HG02973 (cell line): ENCODE measurements at regions not wholly inside any gene's neighbourhood (a gene's known extent, or its start where the extent isn't known, plus 50 kb on each side); places are given as distances from the start of the nearest gene placed in this dataset.

Experiments
- ATAC-seq: cut with Tn5 transposase; IDR thresholded peaks from one replicate; pipeline ENCODE4 v1.9.1; 2021; ENCODE audit warnings: moderate library complexity; ENCODE audit not compliant: unreplicated experiment

GRCh38 chr5:171676286-171676944 lies 109.2 kb upstream of the SMIM23 start:
- ATAC-seq: no peak

DNA sequence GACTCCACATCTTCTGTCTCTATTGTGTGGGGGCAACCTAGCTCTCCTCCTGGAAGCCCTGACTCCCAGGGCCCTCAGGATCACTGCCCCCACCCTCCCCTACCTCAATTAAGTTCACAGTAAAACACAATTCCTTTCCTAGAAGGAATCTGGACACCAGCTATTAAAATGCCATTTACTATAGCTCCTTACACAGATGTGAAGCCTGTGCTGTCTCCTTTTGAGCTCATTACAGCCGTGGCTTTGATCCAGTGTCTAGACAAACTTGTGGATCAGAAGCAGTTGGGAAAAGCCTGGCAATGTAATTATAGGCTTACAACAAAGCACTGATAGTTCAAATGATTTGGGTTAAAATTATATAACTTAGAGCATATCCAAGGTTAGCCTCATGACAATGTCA lies 107.0 kb upstream of the SMIM23 start:
- no peak for ATAC-seq

DNA sequence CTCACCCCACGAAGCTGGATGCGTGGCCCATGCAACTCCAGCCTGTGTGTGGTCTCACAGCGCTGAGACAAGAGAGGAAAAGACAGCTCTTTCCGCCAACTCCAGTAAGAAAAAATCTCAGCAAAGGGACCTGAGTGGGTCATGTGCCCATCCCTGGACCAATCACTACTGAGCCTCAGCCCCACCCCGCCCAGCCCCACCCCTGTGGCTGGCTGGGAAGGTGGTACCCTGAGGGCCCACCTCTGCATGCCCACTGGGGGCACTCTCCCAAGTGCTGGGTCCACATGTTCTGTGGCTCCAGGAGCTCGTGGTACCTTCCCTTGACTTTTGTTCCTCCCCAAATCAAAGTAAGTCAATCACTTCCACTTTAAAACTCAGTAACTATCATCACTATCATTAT lies 105.1 kb upstream of the SMIM23 start:
- ATAC-seq: no peak

GRCh38 chr5:171681061-171681460 lies 104.6 kb upstream of the SMIM23 start:
- no peak for ATAC-seq

DNA sequence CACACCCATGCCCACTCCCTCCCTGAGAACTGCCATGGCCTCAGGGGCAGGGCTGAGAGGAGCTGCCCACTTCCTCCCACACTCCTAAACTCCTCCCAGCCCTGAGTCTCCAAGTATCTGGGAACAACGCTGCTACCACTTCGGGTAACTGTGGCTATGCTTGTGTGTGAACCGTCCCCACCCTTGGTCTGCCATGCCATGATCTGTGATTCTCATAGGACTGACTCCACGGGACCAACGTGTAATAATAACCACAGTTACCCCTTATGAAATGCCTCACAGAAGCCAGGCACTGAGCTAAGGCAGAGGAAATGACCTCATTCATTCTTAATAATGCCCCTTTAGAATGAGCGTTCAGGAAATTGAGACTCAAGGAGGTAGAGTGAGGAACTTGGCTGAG lies 103.9 kb upstream of the SMIM23 start:
- ATAC-seq: no peak

GRCh38 chr5:171682801-171683200 lies 102.8 kb upstream of the SMIM23 start:
- ATAC-seq: no peak

DNA sequence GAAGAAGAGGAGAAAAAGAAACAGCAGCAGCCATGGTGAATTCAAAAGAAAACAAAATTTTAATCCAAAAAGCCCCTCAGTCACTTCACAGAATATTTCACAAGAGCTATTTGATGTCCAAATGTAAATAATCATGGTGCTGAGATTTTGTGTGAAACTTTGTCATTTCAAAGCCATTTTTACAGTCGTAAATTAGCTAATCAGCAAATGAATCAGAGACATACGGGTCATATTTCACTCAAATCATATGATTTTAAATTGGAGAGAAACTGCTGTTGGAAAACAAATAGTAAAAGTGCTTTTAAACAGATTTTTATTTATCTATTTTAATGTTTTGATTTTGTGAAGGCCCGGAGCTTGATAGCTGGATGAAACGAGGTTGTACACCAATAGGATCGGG lies 101.4 kb upstream of the SMIM23 start:
- ATAC-seq: no peak

GRCh38 chr5:171688696-171689495 lies 96.7 kb upstream of the SMIM23 start:
- ATAC-seq: no peak

- no peak for ATAC-seq
Measured at GRCh38 chr5:171689853-171690417, 95.7 kb upstream of the SMIM23 start.

- no peak for ATAC-seq
Measured at GRCh38 chr5:171692107-171692506, 93.5 kb upstream of the SMIM23 start.

GRCh38 chr5:171692936-171693335 lies 92.7 kb upstream of the SMIM23 start:
- no peak for ATAC-seq

- ATAC-seq: no peak
Measured at GRCh38 chr5:171693412-171693811, 92.2 kb upstream of the SMIM23 start.

GRCh38 chr5:171695804-171696203 lies 89.8 kb upstream of the SMIM23 start:
- no peak for ATAC-seq

DNA sequence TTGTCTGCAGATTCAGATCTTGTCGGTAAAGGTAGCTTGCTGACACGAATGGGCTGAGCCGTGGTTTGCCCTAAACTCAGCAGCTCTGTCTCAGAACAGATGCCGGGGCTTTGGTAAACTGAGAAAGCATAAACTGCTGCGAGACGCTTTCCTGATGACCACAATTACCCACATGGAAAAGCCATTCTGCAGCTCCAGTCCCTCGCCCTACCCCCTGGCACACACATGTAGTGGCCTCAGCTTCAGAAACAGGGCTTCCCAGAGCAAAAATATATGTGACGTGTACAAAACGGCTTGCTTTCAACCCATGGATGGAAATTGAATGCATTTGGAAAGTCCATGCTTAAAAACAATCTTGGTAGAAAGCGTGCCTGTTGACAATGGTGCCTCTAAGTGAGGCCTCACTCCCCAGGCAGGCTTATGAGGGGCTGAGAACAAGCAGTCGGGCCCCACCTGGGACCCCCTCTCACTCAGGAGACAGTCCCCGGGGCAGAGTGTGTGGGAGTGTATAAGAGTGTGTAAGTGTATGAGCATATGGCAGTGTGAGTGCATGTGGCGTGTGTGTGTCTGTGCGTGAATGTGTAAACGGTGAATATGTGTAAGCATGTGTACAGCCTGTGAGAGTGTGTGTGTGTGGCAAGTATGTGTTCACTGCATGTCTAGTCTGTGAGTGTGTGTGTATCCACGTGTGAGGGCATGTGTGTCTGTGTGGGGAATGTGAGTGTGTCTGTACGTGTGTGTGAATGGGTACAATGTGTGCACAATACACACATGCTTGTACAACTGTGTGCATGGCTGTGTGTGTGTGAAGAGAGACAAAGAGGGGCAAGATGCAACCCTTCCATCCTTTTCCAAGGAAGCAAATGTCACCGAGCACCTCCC lies 88.2 kb upstream of the SMIM23 start:
- ATAC-seq: no peak

- ATAC-seq: no peak
Measured at GRCh38 chr5:171700318-171700912, 85.2 kb upstream of the SMIM23 start.

GRCh38 chr5:171701100-171701541 lies 84.5 kb upstream of the SMIM23 start:
- ATAC-seq: no peak

- ATAC-seq: no peak
Measured at GRCh38 chr5:171702135-171702770, 83.4 kb upstream of the SMIM23 start.

DNA sequence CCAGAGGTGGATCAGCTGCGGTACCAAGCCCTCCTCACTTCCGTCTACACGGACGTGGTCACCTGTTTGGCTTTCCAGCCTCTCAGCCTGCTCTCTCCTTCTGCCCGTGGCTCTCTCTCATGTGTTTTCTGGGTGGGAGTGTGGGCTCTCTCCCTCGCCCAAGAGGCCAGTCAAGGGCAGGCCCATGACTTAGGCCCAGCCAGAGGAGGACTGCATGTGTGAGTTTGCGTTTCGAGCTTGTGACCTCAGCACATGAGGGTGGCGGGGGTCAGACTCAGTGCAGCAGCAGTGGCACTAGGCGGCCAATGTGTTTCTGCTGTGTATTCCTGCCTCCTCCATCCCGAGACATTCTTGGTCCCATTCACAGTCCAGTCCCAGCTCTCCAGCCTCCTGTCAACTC lies 82.5 kb upstream of the SMIM23 start:
- no peak for ATAC-seq

DNA sequence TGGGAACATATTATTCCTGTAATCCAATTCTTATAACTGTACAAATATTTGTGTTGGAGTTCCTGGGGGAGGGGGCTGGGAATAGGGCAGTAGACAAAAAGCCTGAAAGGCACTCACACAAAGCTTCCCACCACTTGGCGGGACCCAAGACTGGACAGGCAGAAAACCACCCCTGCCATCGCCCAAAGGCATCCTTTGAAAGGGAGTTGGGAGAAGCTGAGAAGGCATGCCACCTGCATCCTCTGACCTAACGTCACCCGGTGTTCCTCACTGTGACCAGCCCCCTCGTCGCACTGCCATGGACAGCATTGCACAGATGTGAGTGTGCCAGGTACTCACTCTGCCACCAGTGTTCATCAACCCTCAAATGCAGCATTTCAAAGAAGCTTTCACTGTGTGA lies 80.6 kb upstream of the SMIM23 start:
- no peak for ATAC-seq

- ATAC-seq: no peak
Measured at GRCh38 chr5:171705830-171706468, 79.7 kb upstream of the SMIM23 start.
